Fibroblast of peridontal ligament (primary cell): ENCODE measurements at regions not wholly inside any gene's neighbourhood (a gene's known extent, or its start where the extent isn't known, plus 50 kb on each side); places are given as distances from the start of the nearest gene placed in this dataset.

Experiments
- DNase-seq: peaks from one replicate; pipeline ENCODE4 v3.0.0-alpha.2; 2010; ENCODE audit errors: extremely low read depth

- DNase-seq, result no peak
Observed at GRCh38 chr17:33640629-33641028, 347.5 kb upstream of the ASIC2 start.

DNA sequence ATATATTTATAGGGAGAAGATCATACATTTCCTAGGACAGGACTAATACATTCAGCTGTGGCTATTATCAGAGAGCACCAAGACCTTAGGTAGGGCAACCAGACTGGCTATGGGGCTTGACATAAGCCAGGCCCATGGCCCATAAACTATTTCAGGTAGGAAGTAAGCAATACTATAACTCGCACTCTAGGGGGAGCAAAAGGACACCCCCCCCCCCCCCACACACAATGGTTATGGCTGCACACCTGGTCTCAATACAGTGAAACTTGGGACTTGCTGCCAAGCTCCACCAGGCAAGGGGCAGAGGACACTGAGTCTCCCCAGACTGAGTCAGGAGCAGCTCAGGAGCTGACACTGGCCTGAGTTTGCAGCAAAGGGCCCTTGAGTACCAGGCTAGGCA lies 348.9 kb upstream of the ASIC2 start:
- no peak for DNase-seq

DNA sequence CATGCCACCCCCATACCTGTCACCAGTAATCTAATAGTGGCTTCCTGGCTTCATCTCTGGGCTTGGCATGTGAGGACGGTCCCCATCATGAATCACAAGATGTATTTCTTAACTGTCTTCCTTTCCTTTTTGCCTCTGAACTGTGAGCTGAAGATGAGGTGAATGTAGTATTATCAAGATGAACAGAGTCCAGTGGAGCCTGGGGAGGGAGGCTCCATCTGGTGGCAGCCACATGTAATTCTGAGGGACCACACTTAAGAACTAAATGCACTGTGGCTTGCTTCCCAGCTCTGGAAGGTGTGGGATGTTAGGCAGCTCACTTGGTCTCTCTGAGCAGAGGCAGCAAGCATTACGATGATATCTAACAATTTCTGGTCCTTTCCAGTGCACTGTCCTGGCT lies 354.9 kb upstream of the ASIC2 start:
- DNase-seq, result no peak

- no peak for DNase-seq
Observed at GRCh38 chr17:33650304-33650703, 357.2 kb upstream of the ASIC2 start.

GRCh38 chr17:33651686-33652085 lies 358.6 kb upstream of the ASIC2 start:
- no peak for DNase-seq

- no peak for DNase-seq
Observed at GRCh38 chr17:33652731-33653398, 359.8 kb upstream of the ASIC2 start.

- no peak for DNase-seq
Observed at GRCh38 chr17:33653399-33653788, 360.3 kb upstream of the ASIC2 start.

DNA sequence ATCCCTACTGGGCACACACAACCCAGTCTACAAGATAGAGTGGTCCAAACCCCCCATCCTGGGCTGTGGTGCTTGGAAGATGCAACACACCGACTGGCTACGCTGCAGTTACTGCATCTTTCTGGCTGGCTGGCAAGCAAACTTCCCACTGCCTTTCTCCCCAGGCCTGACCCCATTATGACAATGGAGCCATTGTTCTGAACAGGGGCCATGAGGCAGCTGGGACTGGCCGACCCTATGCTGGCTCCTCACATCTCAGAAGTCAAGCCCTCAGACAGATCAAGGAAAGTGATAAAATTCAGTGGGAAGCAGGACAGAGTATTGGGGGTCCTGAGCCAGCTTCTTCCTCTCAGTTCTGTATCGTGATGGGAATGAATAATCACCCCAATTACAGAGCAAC lies 364.1 kb upstream of the ASIC2 start:
- no peak for DNase-seq

DNA sequence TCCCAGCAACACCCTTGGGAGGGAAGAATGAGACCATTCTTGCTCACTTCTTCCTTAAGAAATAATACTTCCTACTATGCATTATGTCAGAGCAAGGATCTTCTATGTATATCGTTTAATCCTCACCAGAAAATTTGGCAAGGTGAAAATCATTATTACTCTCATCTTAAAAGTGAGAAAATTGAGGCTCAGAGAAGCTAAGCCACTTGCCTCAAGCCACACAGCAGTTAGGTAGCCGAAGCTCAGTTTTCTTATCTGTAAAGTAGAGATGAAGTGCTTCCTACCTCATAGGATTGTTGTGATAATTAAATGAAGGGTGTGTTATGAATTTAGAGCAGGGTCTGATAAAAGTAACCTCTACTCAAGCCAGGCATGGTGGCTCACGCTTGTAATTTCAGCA lies 368.9 kb upstream of the ASIC2 start:
- no peak for DNase-seq

GRCh38 chr17:33664116-33664840 lies 371.2 kb upstream of the ASIC2 start:
- no peak for DNase-seq

DNA sequence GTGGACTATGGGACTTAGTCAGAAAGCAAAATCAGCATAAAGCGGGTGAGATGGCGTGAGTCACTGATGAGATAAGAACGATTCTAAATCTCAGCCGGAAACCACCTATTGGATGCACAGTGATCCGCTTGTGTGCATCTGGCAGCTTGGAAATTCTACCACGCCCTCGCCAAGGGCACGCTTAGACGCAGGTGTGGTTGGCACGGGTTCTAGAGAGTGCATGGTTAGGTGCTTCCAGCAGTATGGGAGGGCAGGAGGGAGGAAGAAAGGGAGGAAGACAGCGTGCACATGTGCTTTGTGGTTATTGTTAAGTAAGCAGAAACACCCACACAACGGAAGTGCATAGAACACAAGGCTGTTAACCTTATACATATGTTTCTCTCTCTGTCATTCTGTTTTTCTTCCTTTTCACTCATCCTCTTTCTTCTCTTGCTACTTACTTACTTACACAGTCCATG lies 374.0 kb upstream of the ASIC2 start:
- DNase-seq, result no peak

GRCh38 chr17:33667671-33668070 lies 374.6 kb upstream of the ASIC2 start:
- DNase-seq, result no peak

- no peak for DNase-seq
Observed at GRCh38 chr17:33668516-33668915, 375.4 kb upstream of the ASIC2 start.

DNA sequence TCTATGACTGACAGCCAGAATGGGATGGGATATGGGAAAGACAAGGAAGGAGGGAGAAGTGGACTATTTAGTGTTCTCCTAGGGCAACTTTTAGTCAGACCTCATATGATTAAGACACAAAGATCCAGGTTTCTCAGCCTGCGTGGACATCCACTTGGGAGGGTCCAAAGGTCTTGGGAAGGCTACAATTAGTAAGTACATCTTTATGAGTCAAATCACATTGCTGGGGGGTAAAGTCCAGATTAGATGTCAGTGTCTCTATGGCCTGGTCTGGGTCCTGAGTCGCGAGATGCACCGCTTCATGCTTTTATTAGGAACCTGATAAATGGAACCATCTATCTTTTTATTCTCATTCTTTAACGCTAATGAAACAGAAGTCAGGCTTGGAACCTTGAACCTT lies 378.4 kb upstream of the ASIC2 start:
- no peak for DNase-seq

- DNase-seq, result peak; percentile 5
Observed at GRCh38 chr17:33674685-33675084, 381.6 kb upstream of the ASIC2 start.

DNA sequence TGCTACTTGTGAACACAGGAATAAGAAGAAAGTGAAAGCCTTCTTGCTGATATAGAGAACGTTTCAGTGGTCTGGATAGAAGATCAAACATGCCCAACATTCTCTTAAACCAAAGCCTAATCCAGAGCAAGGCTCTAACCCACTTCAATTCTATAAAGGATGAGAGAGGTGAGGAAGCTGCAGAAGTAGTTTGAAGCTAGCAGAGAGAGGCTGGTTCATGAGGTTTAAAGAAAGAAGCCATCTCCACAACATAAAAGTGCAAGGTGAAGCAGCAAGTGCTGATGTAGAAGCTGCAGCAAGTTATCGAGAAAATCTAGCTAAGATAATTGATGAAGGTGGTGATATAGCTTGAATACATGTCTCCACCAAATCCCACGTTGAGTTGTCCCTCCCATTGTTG lies 383.3 kb upstream of the ASIC2 start:
- no peak for DNase-seq

DNA sequence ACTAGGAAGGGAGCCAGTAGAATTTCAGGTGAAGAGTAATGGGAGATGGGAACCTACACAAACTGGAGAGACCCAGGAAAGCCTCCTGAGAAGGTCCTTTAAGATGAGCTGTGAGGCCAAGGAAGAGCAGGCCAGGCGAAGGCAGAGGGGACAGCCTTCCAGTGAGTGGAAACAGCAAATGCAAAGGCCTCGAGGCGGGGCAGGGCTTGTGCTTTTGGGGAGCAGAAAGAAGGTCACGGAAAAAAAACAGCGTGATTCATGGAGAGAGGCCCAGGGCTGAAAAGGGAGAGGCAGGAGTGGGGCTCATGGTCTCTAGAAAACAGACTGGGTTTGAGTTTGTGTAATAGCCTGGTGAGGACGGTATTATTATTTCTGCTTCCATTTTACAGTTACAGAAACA lies 386.5 kb upstream of the ASIC2 start:
- DNase-seq, result no peak

GRCh38 chr17:33680472-33680871 lies 387.4 kb upstream of the ASIC2 start:
- DNase-seq, result no peak

GRCh38 chr17:33682599-33682998 lies 389.5 kb upstream of the ASIC2 start:
- no peak for DNase-seq

DNA sequence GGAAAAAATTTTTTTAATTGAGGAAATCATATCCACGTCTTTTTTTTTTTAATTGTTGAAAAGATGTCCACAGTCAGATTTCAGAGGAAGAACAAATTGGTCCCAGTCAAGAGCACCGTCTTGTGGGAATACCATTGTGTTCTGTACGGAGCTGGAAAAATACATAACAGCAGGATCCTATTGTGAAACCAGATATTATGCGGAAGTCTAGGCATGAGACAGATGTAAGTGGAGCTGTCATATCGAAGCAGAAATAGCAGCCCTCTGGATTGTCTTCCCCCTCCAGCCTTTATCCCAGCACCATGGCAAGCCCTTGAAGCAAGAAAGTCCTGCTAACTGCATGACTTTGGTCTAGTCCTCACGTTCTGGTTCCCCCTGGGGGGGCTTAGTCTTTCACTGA lies 391.6 kb upstream of the ASIC2 start:
- DNase-seq, result no peak

GRCh38 chr17:33686171-33686570 lies 393.1 kb upstream of the ASIC2 start:
- no peak for DNase-seq

DNA sequence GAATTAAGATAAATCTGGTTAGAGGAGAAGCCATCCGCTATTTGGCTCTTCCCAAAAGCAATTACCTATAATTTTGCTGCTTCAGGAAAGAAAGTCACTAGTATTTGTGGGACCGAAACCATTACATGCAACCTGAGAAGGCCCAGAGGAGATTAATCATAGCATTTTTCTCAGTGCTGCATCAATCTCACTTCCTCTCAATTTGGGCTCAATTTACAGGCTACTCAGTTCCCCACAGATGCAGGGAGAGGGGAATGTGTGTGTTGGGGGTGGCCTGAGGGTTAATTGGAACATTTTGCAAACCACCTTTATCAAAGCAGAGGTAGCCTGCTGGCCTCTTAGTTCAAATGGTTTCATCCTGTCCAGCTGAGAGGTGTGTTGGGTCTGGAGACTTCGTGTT lies 394.7 kb upstream of the ASIC2 start:
- no peak for DNase-seq

GRCh38 chr17:33688771-33689170 lies 395.7 kb upstream of the ASIC2 start:
- no peak for DNase-seq

DNA sequence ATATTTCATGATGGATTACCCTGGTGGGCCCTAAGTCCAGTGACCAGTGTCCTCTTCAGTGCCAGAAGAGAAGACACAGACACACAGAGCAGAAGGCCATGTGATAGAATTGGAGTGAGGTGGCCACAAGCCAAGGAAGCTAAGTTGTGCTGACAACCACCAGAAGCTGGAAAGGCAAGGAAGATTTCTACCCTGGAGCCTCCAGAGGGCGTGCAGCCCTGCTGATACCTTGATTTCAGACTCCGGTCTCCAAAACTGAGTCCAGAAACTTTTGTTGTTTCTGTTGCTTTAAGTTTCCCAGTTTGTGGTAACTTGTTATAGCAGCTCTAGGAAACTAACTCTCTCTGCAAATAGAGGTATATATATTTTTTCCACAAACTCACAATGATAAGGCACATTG lies 396.6 kb upstream of the ASIC2 start:
- no peak for DNase-seq
